OCI-LY1 (cell line): ENCODE measurements at regions not wholly inside any gene's neighbourhood (a gene's known extent, or its start where the extent isn't known, plus 50 kb on each side); places are given as distances from the start of the nearest gene placed in this dataset.

Experiments used
- H2AFZ ChIP-seq: fragments of 200-600 bp; sonication (generic), shearing (Covaris generic); 2 replicates; pipeline ENCODE4 v1.6.0; 2014; ENCODE audit warnings: antibody characterized with exemption, mild to moderate bottlenecking, low read length
- H3F3A ChIP-seq: fragments of 200-600 bp; sonication (generic), shearing (Covaris generic); 2 replicates; pipeline ENCODE4 v1.6.0; 2014; ENCODE audit warnings: mild to moderate bottlenecking, antibody characterized with exemption, low read length, moderate library complexity; ENCODE audit not compliant: insufficient read depth
- H3K27ac ChIP-seq: fragments of 200-600 bp; sonication (generic); 2 replicates; pipeline ENCODE4 v1.5.1; 2014; ENCODE audit warnings: low read length, mixed run types, mild to moderate bottlenecking, low read depth; ENCODE audit not compliant: poor library complexity, severe bottlenecking
- H3K27me3 ChIP-seq: fragments of 200-600 bp; sonication (generic); 2 replicates; pipeline ENCODE4 v1.6.0; 2014; ENCODE audit warnings: antibody characterized with exemption, mild to moderate bottlenecking, low read length, moderate library complexity; ENCODE audit not compliant: insufficient read depth
- H3K36me3 ChIP-seq: fragments of 200-600 bp; sonication (generic); 2 replicates; pipeline ENCODE4 v1.6.1; 2014; ENCODE audit warnings: mild to moderate bottlenecking, antibody characterized with exemption, low read length, moderate library complexity, mixed read lengths; ENCODE audit not compliant: insufficient read depth
- H3K4me1 ChIP-seq: fragments of 200-600 bp; sonication (generic); 2 replicates; pipeline ENCODE4 v1.5.1; 2014; ENCODE audit warnings: mild to moderate bottlenecking, low read length, moderate library complexity; ENCODE audit not compliant: insufficient read depth, severe bottlenecking
- H3K4me2 ChIP-seq: fragments of 200-600 bp; sonication (generic), shearing (Covaris generic); 2 replicates; pipeline ENCODE4 v1.6.1; 2014; ENCODE audit warnings: low read length
- H3K4me3 ChIP-seq: fragments of 200-600 bp; sonication (generic); 2 replicates; pipeline ENCODE4 v1.5.1; 2014; ENCODE audit warnings: low read length, low read depth, mild to moderate bottlenecking, mixed read lengths; ENCODE audit not compliant: poor library complexity, severe bottlenecking
- H3K79me2 ChIP-seq: fragments of 200-600 bp; shearing (Covaris generic); 2 replicates; pipeline ENCODE4 v1.6.1; 2016; ENCODE audit warnings: mixed run types, low read length, mixed read lengths; ENCODE audit not compliant: insufficient read depth
- H3K9ac ChIP-seq: fragments of 200-600 bp; sonication (generic), shearing (Covaris generic); 2 replicates; pipeline ENCODE4 v1.6.1; 2014; ENCODE audit warnings: mild to moderate bottlenecking, low read length, mixed read lengths
- H3K9me2 ChIP-seq: fragments of 200-600 bp; sonication (generic), shearing (Covaris generic); 2 replicates; pipeline ENCODE4 v1.6.1; 2014; ENCODE audit warnings: low read depth, mild to moderate bottlenecking, low read length, mixed read lengths
- H3K9me3 ChIP-seq: fragments of 200-600 bp; shearing (Covaris generic); 2 replicates; pipeline ENCODE4 v1.6.1; 2014; ENCODE audit warnings: low read length, mixed read lengths
- H4K20me1 ChIP-seq: fragments of 200-600 bp; sonication (generic), shearing (Covaris generic); 2 replicates; pipeline ENCODE4 v1.6.0; 2016; ENCODE audit warnings: mild to moderate bottlenecking, low read length; ENCODE audit not compliant: insufficient read depth
- CTCF ChIP-seq: fragments of 200-600 bp; sonication (generic), shearing (Covaris generic); IDR thresholded peaks from 2 replicates; pipeline ENCODE4 v1.5.1; 2017; ENCODE audit warnings: mild to moderate bottlenecking, antibody characterized with exemption, low read length, moderate library complexity, mixed read lengths
- EZH2 ChIP-seq: fragments of 200-600 bp; sonication (generic), shearing (Covaris generic); IDR thresholded peaks from 2 replicates; pipeline ENCODE4 v1.8.0; 2017; ENCODE audit warnings: borderline replicate concordance, mixed run types, mild to moderate bottlenecking, antibody characterized with exemption, low read length, moderate library complexity, mixed read lengths

- H3K4me1 ChIP-seq, result no peaks in the 10 kb centered on the region
- H2AFZ ChIP-seq, result no peak overlapping the region
- H3K79me2 ChIP-seq, result no peaks in the 10 kb centered on the region
- H3K4me3 ChIP-seq, result no peak overlapping the region
- TF ChIP-seq EZH2 (no peak), CTCF (no peak)
- H3K36me3 ChIP-seq, result no peaks in the 10 kb centered on the region
- H3K27ac ChIP-seq, result no peak overlapping the region
- no peaks in the 10 kb centered on the region for H3K9me2 ChIP-seq
- no peak overlapping the region for H3K4me2 ChIP-seq
- no peaks in the 10 kb centered on the region for H3K9me3 ChIP-seq
- no peaks in the 10 kb centered on the region for H3K27me3 ChIP-seq
- no peaks in the 10 kb centered on the region for H3F3A ChIP-seq
- H4K20me1 ChIP-seq, result no peaks in the 10 kb centered on the region
- H3K9ac ChIP-seq, result no peak overlapping the region
Observed at GRCh38 chr1:184157394-184157742, 105.8 kb downstream of the TSEN15 start.

- H3K36me3 ChIP-seq, result no peaks in the 10 kb centered on the region
- no peaks in the 10 kb centered on the region for H3K9me3 ChIP-seq
- H3F3A ChIP-seq, result no peaks in the 10 kb centered on the region
- H2AFZ ChIP-seq, result no peak overlapping the region
- H3K27me3 ChIP-seq, result no peaks in the 10 kb centered on the region
- no peaks in the 10 kb centered on the region for H3K4me1 ChIP-seq
- no peak overlapping the region for H3K4me2 ChIP-seq
- no peaks in the 10 kb centered on the region for H3K79me2 ChIP-seq
- H3K4me3 ChIP-seq, result no peak overlapping the region
- TF ChIP-seq EZH2, result no peak
- no peak for TF ChIP-seq CTCF
- no peak overlapping the region for H3K9ac ChIP-seq
- no peaks in the 10 kb centered on the region for H3K9me2 ChIP-seq
- H3K27ac ChIP-seq, result no peak overlapping the region
- no peaks in the 10 kb centered on the region for H4K20me1 ChIP-seq
Observed at GRCh38 chr1:184158896-184159681, 107.6 kb downstream of the TSEN15 start.

- Histone ChIP-seq H3K79me2 (no peaks in the 10 kb centered on the region), H3K36me3 (no peaks in the 10 kb centered on the region), H3K9me3 (no peaks in the 10 kb centered on the region), H3K9me2 (no peaks in the 10 kb centered on the region), H3K4me2 (no peak overlapping the region), H3K27me3 (no peaks in the 10 kb centered on the region), H3F3A (no peaks in the 10 kb centered on the region), H3K27ac (no peak overlapping the region), H2AFZ (no peak overlapping the region), H4K20me1 (no peaks in the 10 kb centered on the region), H3K4me3 (no peak overlapping the region), H3K4me1 (no peaks in the 10 kb centered on the region), H3K9ac (no peak overlapping the region)
- TF ChIP-seq CTCF (no peak), EZH2 (no peak)
Observed at GRCh38 chr1:184160236-184160635, 108.7 kb downstream of the TSEN15 start.
